K562 (cell line): ENCODE measurements at regions not wholly inside any gene's neighbourhood (a gene's known extent, or its start where the extent isn't known, plus 50 kb on each side); places are given as distances from the start of the nearest gene placed in this dataset.

ENCODE experiments used
- HDAC3 ChIP-seq: fragments of 450-650 bp; IDR thresholded peaks from 2 replicates; pipeline ENCODE4 v1.6.1; 2018; ENCODE audit warnings: borderline replicate concordance, mild to moderate bottlenecking, moderate library complexity; ENCODE audit not compliant: partially characterized antibody
- MAFG ChIP-seq: fragments of 450-650 bp; conservative IDR thresholded peaks from 2 replicates; pipeline ENCODE4 v1.6.1; 2016; ENCODE audit warnings: missing genetic modification characterization, missing compliant biosample characterization
- RBM39 ChIP-seq: fragments of 200-400 bp; formaldehyde crosslinking; optimal IDR thresholded peaks from 2 replicates; pipeline ENCODE3; 2018; ENCODE audit warnings: low read depth, low read length
- SMAD2 ChIP-seq: fragments of 150-350 bp; IDR thresholded peaks from 2 replicates; pipeline ENCODE4 v1.6.1; 2014; ENCODE audit warnings: low read depth, mild to moderate bottlenecking, low read length
- SMAD3 ChIP-seq: fragments of 450-650 bp; formaldehyde crosslinking; conservative IDR thresholded peaks from 2 replicates; pipeline ENCODE4 v1.4.0; 2020; ENCODE audit warnings: mild to moderate bottlenecking
- ZNF431 ChIP-seq: sonication (generic); formaldehyde crosslinking; IDR thresholded peaks from 2 replicates; pipeline ENCODE4 v1.8.0; 2022; ENCODE audit warnings: mild to moderate bottlenecking, missing genetic modification reagents
- TF ChIP-seq, protein P1 (sequence below), 2 experiments: fragments of 450-650 bp; IDR thresholded peaks; 2 replicates each; pipeline ENCODE4 v1.6.1; 2016; ENCODE audit warnings: mild to moderate bottlenecking in 2 of 2, borderline replicate concordance in 1 of 2, low read depth in 1 of 2, moderate library complexity in 1 of 2
- TF ChIP-seq, protein P2 (sequence below): sonication (generic); formaldehyde crosslinking; IDR thresholded peaks from 2 replicates; pipeline ENCODE4 v1.8.0; 2022; ENCODE audit warnings: mild to moderate bottlenecking, low read depth, missing genetic modification reagents

DNA sequence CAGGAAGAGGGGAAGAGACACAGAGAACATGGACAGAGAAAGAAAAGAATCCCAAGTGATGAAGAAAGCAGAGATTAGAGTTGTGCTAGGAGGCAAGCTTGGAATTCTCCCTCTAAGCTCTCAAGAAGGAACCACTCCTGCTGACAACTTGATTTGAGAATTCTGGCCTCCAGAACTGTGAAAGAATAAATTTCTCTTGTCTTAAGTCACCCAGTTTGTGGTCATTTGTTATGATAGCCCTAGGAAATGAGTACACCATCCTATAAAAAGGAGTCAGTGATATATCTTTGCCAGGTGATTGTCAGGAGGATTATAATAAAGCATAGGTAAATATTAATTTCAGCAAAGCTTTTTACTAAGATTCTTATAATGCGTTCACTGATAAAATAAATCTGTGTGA lies 82.7 kb upstream of the TFEC start (continued):
- no peak for TF ChIP-seq ZNF431 (CRISPR knock-in tag)
- TF ChIP-seq, protein P1, sequence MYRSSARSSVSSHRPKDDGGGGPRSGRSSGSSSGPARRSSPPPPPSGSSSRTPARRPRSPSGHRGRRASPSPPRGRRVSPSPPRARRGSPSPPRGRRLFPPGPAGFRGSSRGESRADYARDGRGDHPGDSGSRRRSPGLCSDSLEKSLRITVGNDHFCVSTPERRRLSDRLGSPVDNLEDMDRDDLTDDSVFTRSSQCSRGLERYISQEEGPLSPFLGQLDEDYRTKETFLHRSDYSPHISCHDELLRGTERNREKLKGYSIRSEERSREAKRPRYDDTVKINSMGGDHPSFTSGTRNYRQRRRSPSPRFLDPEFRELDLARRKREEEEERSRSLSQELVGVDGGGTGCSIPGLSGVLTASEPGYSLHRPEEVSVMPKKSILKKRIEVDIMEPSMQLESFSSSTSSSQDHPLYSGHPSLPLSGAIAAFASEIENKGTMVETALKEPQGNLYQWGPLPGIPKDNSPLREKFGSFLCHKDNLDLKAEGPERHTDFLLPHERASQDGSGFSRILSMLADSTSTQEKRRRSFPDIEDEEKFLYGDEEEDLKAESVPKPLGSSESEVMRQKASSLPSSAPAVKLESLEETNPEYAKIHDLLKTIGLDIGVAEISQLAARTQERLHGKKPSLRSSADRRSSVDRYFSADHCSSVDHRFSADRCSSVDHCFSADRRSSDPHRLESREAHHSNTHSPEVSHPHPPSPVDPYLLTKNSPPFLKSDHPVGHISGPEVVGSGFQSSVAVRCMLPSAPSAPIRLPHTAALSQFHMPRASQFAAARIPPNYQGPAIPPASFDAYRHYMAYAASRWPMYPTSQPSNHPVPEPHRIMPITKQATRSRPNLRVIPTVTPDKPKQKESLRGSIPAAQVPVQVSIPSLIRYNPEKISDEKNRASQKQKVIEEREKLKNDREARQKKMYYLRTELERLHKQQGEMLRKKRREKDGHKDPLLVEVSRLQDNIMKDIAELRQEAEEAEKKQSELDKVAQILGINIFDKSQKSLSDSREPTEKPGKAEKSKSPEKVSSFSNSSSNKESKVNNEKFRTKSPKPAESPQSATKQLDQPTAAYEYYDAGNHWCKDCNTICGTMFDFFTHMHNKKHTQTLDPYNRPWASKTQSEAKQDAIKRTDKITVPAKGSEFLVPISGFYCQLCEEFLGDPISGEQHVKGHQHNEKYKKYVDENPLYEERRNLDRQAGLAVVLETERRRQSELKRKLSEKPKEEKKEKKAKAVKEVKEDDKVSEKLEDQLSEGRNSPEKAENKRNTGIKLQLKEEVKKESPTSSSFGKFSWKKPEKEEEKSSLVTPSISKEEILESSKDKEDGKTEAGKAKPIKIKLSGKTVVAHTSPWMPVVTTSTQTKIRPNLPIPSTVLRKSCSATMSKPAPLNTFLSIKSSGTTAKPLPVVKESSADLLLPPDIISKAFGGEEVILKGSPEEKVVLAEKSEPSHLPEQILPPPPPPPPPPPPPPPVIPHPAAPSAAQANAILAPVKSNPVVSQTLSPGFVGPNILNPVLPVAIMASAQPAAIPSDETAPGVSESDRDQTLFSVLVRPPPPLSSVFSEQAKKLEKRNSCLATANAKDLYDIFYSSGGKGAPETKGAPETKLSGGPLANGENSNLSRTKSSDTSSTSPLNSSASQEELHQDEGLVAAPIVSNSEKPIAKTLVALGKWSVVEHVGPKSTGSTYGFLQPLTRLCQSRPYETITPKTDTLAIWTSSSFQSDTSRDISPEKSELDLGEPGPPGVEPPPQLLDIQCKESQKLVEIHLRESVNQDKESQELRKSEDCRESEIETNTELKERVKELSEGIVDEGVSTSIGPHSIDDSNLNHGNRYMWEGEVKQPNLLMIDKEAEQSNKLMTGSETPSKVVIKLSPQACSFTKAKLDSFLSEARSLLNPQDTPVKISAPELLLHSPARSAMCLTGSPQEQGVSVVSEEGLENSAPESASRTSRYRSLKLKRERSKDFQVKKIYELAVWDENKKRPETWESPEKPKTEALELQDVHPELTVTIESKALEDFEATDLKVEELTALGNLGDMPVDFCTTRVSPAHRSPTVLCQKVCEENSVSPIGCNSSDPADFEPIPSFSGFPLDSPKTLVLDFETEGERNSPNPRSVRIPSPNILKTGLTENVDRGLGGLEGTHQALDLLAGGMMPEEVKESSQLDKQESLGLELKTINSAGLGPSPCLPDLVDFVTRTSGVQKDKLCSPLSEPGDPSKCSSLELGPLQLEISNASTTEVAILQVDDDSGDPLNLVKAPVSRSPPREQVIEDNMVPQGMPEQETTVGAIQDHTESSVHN (IDR thresholded peaks at IDR 0.05; ENCODE audit: borderline replicate concordance in 1 of 2, low read depth in 1 of 2), result no peak
- no peak for TF ChIP-seq RBM39
- no peak for TF ChIP-seq MAFG (tag)
- TF ChIP-seq SMAD3 (CRISPR knock-in tag), result no peak
- TF ChIP-seq, protein P2, sequence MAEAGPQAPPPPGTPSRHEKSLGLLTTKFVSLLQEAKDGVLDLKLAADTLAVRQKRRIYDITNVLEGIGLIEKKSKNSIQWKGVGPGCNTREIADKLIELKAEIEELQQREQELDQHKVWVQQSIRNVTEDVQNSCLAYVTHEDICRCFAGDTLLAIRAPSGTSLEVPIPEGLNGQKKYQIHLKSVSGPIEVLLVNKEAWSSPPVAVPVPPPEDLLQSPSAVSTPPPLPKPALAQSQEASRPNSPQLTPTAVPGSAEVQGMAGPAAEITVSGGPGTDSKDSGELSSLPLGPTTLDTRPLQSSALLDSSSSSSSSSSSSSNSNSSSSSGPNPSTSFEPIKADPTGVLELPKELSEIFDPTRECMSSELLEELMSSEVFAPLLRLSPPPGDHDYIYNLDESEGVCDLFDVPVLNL (CRISPR knock-in tag), result no peak
- TF ChIP-seq SMAD2, result no peak
- TF ChIP-seq HDAC3, result no peak
